Panc1 (cell line): ENCODE measurements at regions not wholly inside any gene's neighbourhood (a gene's known extent, or its start where the extent isn't known, plus 50 kb on each side); places are given as distances from the start of the nearest gene placed in this dataset.

Source experiments
- ATAC-seq: fragments of 200-7000 bp; cut with Tn5 transposase; 2 replicates; pipeline ENCODE4 v1.9.1; 2020; ENCODE audit warnings: mild to moderate bottlenecking, moderate library complexity
- BruUV-seq: library from RNA; stranded (reverse); fragments of 400-500 nt; replicated peaks from 2 replicates; lab custom pipeline; 2021; lab: Mats Ljungman, UMichigan
- CTCF ChIA-PET: fragments of 300-600 bp; sonication (Branson Sonifier 250); formaldehyde crosslinking; loops from one replicate; lab custom pipeline; 2022; ENCODE audit warnings: antibody characterized with exemption; lab: Charles Lee
- POLR2A ChIA-PET: fragments of 300-600 bp; sonication (Branson Sonifier 250); formaldehyde crosslinking; loops from one replicate; lab custom pipeline; 2022; ENCODE audit warnings: antibody characterized with exemption; lab: Charles Lee
- DNase-seq: peaks from one replicate; pipeline ENCODE4 v3.0.0-alpha.2; 2010; ENCODE audit warnings: low read depth, low spot score
- H3K27ac ChIP-seq: 2 replicates; pipeline ENCODE4 v1.5.1; 2011; ENCODE audit warnings: mild to moderate bottlenecking, low read length, inconsistent platforms
- H3K27me3 ChIP-seq: fragments of 200-500 bp; sonication (Bioruptor generic); 2 replicates; pipeline ENCODE4 v1.6.0; 2014; ENCODE audit warnings: low read length, inconsistent platforms; ENCODE audit not compliant: control insufficient read depth, insufficient read depth
- H3K36me3 ChIP-seq: fragments of 200-500 bp; sonication (Bioruptor generic); 2 replicates; pipeline ENCODE4 v1.5.1; 2014; ENCODE audit warnings: inconsistent platforms, mild to moderate bottlenecking, low read length, moderate library complexity; ENCODE audit not compliant: control insufficient read depth, insufficient read depth
- H3K4me1 ChIP-seq: 2 replicates; pipeline ENCODE4 v1.5.1; 2011; ENCODE audit warnings: inconsistent platforms, mild to moderate bottlenecking, low read length, moderate library complexity; ENCODE audit not compliant: control insufficient read depth, insufficient read depth
- H3K4me3 ChIP-seq, 2 experiments: 2 replicates each; pipeline ENCODE4 v1.5.1; 2011 to 2012; ENCODE audit warnings: low read depth in 2 of 2, low read length in 2 of 2, mild to moderate bottlenecking in 2 of 2, inconsistent platforms in 1 of 2, moderate library complexity in 1 of 2
- H3K9me3 ChIP-seq: fragments of 200-500 bp; sonication (Bioruptor generic); 2 replicates; pipeline ENCODE4 v1.5.1; 2014; ENCODE audit warnings: low read depth, mild to moderate bottlenecking, inconsistent platforms, low read length, moderate library complexity; ENCODE audit not compliant: control insufficient read depth, insufficient read depth
- POLR2AphosphoS5 ChIP-seq: IDR thresholded peaks from 2 replicates; pipeline ENCODE4 v1.6.1; 2012; ENCODE audit warnings: mild to moderate bottlenecking, low read depth, low read length, moderate library complexity
- SIN3A ChIP-seq: IDR thresholded peaks from 2 replicates; pipeline ENCODE4 v1.6.1; 2012; ENCODE audit warnings: low read depth, mild to moderate bottlenecking, low read length, moderate library complexity, borderline replicate concordance; ENCODE audit not compliant: insufficient read depth
- TCF7L2 ChIP-seq: IDR thresholded peaks from 2 replicates; pipeline ENCODE4 v1.6.1; 2011; ENCODE audit warnings: mild to moderate bottlenecking, low read depth, low read length, inconsistent platforms
- in situ Hi-C: cut with HindIII; loops from 2 replicates; pipeline ENCODE4 v1.10.0; 2016; ENCODE audit warnings: low sequenced_read_pairs, low pct_unique_long_range_greater_than_20kb
- intact Hi-C: fragments of 100-400 bp; cut with micrococcal nuclease; formaldehyde crosslinking; loops from one replicate; pipeline ENCODE4 v1.10.0; 2022; ENCODE audit not compliant: unreplicated experiment
- TF ChIP-seq, protein P1 (sequence below), 2 experiments: IDR thresholded peaks; 2 replicates each; pipeline ENCODE4 v1.6.1; 2011 to 2012; ENCODE audit warnings: low read depth in 2 of 2, control low read depth in 1 of 2, low read length in 1 of 2, mild to moderate bottlenecking in 1 of 2, moderate library complexity in 1 of 2; ENCODE audit not compliant: insufficient read depth in 1 of 2
- TF ChIP-seq, protein P2 (sequence below): fragments of 450-650 bp; IDR thresholded peaks from 2 replicates; pipeline ENCODE4 v1.5.1; 2017; ENCODE audit warnings: mild to moderate bottlenecking

DNA sequence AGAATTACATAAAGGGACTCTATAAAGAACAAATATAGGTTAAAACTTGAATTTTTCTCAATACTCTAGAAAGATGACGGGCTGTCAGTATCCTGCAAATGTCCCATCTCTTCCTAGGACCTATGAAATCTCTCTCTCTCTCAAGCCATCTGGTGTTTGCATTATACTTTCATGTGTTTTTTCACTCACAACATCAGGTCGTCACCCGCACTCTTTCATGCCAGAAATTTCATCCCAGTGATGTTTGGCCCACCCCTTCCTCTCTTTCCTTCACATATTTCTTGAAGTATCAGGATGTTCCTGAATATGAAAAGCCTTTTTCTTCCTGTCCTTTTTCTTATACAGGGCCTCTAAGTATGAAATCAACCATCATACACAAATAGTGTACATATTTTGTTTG, 63.3 kb upstream of the GAS1 start:
- POLR2A ChIA-PET: no interaction called here
- DNase-seq: no peak
- in situ Hi-C loops: no loop called here

DNA sequence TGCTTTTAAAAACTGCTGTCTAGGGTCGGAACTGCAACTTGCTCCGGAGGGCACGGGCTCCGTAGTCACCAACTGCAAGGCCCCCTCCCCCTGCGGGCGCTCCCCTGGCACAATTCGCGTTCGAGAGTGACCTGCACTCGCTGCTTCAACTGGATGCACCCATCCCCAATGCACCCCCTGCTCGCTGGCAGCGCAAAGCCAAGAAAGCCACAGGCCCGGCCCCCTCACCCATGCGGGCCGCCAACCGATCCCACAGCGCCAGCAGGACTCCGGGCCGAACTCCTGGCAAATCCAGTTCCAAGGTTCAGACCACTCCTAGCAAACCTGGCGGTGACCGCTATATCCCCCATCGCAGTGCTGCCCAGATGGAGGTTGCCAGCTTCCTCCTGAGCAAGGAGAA, 64.2 kb upstream of the GAS1 start:
- ChIA-PET CTCF (no interaction called here), POLR2A (no interaction called here)
- no peak for ATAC-seq
- DNase-seq: no peak
- no peak for TF ChIP-seq TCF7L2
- TF ChIP-seq, protein P1, sequence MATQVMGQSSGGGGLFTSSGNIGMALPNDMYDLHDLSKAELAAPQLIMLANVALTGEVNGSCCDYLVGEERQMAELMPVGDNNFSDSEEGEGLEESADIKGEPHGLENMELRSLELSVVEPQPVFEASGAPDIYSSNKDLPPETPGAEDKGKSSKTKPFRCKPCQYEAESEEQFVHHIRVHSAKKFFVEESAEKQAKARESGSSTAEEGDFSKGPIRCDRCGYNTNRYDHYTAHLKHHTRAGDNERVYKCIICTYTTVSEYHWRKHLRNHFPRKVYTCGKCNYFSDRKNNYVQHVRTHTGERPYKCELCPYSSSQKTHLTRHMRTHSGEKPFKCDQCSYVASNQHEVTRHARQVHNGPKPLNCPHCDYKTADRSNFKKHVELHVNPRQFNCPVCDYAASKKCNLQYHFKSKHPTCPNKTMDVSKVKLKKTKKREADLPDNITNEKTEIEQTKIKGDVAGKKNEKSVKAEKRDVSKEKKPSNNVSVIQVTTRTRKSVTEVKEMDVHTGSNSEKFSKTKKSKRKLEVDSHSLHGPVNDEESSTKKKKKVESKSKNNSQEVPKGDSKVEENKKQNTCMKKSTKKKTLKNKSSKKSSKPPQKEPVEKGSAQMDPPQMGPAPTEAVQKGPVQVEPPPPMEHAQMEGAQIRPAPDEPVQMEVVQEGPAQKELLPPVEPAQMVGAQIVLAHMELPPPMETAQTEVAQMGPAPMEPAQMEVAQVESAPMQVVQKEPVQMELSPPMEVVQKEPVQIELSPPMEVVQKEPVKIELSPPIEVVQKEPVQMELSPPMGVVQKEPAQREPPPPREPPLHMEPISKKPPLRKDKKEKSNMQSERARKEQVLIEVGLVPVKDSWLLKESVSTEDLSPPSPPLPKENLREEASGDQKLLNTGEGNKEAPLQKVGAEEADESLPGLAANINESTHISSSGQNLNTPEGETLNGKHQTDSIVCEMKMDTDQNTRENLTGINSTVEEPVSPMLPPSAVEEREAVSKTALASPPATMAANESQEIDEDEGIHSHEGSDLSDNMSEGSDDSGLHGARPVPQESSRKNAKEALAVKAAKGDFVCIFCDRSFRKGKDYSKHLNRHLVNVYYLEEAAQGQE (IDR thresholded peaks at IDR 0.05; ENCODE audit: insufficient read depth in 1 of 2, low read depth in 2 of 2, low read length in 1 of 2): no peak
- no peak for TF ChIP-seq SIN3A
- TF ChIP-seq, protein P2, sequence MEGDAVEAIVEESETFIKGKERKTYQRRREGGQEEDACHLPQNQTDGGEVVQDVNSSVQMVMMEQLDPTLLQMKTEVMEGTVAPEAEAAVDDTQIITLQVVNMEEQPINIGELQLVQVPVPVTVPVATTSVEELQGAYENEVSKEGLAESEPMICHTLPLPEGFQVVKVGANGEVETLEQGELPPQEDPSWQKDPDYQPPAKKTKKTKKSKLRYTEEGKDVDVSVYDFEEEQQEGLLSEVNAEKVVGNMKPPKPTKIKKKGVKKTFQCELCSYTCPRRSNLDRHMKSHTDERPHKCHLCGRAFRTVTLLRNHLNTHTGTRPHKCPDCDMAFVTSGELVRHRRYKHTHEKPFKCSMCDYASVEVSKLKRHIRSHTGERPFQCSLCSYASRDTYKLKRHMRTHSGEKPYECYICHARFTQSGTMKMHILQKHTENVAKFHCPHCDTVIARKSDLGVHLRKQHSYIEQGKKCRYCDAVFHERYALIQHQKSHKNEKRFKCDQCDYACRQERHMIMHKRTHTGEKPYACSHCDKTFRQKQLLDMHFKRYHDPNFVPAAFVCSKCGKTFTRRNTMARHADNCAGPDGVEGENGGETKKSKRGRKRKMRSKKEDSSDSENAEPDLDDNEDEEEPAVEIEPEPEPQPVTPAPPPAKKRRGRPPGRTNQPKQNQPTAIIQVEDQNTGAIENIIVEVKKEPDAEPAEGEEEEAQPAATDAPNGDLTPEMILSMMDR: no peak
- TF ChIP-seq POLR2AphosphoS5: no peak
- H3K4me3 ChIP-seq: no peak overlapping the region
- no peaks in the 10 kb centered on the region for H3K36me3 ChIP-seq
- H3K27me3 ChIP-seq: no peaks in the 10 kb centered on the region
- no peaks in the 10 kb centered on the region for H3K4me1 ChIP-seq
- intact Hi-C loops: no loop called here
- H3K27ac ChIP-seq: no peak overlapping the region
- in situ Hi-C loops: no loop called here
- no peaks in the 10 kb centered on the region for H3K9me3 ChIP-seq
- BruUV-seq: no TSS peak

More for the DNA sequence above, 63.3 kb upstream of the GAS1 start:
- H3K9me3 ChIP-seq: no peaks in the 10 kb centered on the region
- H3K36me3 ChIP-seq: no peaks in the 10 kb centered on the region
- BruUV-seq: no TSS peak
- CTCF ChIA-PET: no interaction called here
- intact Hi-C loops: no loop called here
- no peak for ATAC-seq
- no peaks in the 10 kb centered on the region for H3K27me3 ChIP-seq
- H3K4me1 ChIP-seq: no peaks in the 10 kb centered on the region
- H3K4me3 ChIP-seq: no peak overlapping the region
- H3K27ac ChIP-seq: no peak overlapping the region
- TF ChIP-seq, protein P1 (IDR thresholded peaks at IDR 0.05; ENCODE audit: insufficient read depth in 1 of 2, low read depth in 2 of 2, low read length in 1 of 2): no peak
- TF ChIP-seq POLR2AphosphoS5 (no peak), TCF7L2 (no peak), SIN3A (no peak)
- TF ChIP-seq, protein P2: no peak
